GM23338 (cell line): ENCODE measurements at regions not wholly inside any gene's neighbourhood (a gene's known extent, or its start where the extent isn't known, plus 50 kb on each side); places are given as distances from the start of the nearest gene placed in this dataset.

Experiments used
- CREB1 ChIP-seq: fragments of 250-450 bp; sonication (Bioruptor Pico); IDR thresholded peaks from 2 replicates; pipeline ENCODE4 v1.5.0; 2020; ENCODE audit warnings: low read depth, mild to moderate bottlenecking, moderate library complexity
- CTCF ChIP-seq, 2 experiments: fragments of 200-600 bp in 1 of 2; sonication (generic) in 1 of 2; conservative IDR thresholded peaks; 2 replicates each; pipeline versions ENCODE4 v1.5.1 to v1.6.1; 2016 to 2017; ENCODE audit warnings: antibody characterized with exemption in 2 of 2, low read depth in 2 of 2, mild to moderate bottlenecking in 2 of 2, moderate library complexity in 1 of 2
- EZH2 ChIP-seq: fragments of 200-600 bp; sonication (generic); IDR thresholded peaks from one replicate; pipeline ENCODE4 v1.8.0; 2017; ENCODE audit warnings: antibody characterized with exemption, mild to moderate bottlenecking, low read depth; ENCODE audit not compliant: unreplicated experiment
- NANOG ChIP-seq: IDR thresholded peaks from 2 replicates; pipeline ENCODE4 v1.6.1; 2016; ENCODE audit warnings: antibody characterized with exemption, borderline replicate concordance
- POLR2AphosphoS5 ChIP-seq: IDR thresholded peaks from 2 replicates; pipeline ENCODE4 v1.6.1; 2016; ENCODE audit warnings: antibody characterized with exemption, low read depth
- REST ChIP-seq: IDR thresholded peaks from one replicate; pipeline ENCODE4 v1.6.1; 2018; ENCODE audit warnings: antibody characterized with exemption; ENCODE audit not compliant: unreplicated experiment
- STAT1 ChIP-seq: IDR thresholded peaks from one replicate; pipeline ENCODE4 v1.6.1; 2016; ENCODE audit warnings: antibody characterized with exemption; ENCODE audit not compliant: unreplicated experiment

GRCh38 chr5:82330530-82331270, 52.5 kb upstream of the RPS23 start:
- TF ChIP-seq REST (no peak), EZH2 (no peak), CTCF (conservative IDR thresholded peaks at IDR 0.05; ENCODE audit: low read depth in 2 of 2) (no peak), NANOG (no peak), POLR2AphosphoS5 (no peak), STAT1 (no peak), CREB1 (CRISPR knock-in tag) (no peak)
